NCI-H446 treated with DMSO at 0.1 percent for 48 hours (cell line): ENCODE measurements at regions not wholly inside any gene's neighbourhood (a gene's known extent, or its start where the extent isn't known, plus 50 kb on each side); places are given as distances from the start of the nearest gene placed in this dataset.

ENCODE experiments used
- DNase-seq: peaks from one replicate; lab custom pipeline; 2025; lab: John Stamatoyannopoulos, UW

DNA sequence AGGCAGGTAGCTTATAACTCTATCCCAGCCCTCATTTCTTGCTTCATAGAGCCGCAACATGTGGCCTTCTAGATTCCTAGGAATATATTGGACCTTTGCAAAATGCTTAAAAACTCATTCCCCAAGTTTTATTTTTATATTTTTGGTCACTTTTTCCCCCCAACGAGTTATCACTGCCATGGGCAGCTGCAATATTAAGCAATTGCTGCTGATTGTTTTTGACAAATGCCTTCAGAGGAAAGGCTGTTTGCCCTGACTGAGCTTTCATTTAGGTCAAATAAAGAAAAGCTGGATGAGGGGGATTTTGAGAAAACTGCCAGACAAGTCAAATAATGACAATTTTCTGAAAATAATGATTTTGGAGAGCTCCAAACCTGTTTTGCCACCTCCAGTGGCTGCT is 976.9 kb upstream of the MBL2 start:
- DNase-seq = no peak

DNA sequence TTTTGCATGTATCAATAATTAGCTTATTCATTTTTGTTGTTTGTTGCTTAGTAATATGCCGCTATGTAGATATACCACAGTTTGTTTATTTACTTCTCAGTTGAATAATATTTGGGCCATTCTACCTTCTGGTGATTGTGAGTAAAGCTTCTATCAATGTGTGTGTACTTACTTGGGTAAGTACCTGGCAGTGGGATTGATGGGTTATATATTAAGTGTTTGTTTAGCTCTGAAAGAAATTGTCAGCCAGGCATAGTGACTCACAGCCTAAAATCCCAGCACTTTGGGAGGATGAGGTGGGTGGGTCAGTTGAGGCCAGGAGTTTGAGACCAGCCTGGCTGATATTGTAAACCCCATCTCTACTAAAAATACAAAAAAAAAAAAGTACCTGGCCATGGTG is 975.7 kb upstream of the MBL2 start:
- DNase-seq = no peak

DNA sequence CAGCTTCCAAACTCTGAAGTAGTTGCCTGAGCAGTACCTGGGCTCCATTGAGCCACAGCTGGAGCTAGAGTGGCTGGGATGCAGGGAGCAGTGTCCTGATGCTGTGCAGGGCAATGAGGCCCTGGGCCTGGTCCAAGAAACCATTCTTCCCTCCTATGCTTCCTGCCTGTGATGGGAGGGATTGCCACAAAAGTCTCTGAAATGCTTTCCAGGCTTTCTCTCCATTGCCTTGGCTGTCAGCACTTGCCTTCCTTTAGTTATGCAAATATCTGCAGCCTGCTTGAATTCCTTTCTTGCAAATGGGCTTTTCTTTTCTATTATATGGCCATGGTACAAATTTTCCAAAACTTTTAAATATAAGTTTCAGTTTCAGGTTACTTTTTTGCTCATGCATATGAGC is 972.2 kb upstream of the MBL2 start:
- no peak for DNase-seq

DNA sequence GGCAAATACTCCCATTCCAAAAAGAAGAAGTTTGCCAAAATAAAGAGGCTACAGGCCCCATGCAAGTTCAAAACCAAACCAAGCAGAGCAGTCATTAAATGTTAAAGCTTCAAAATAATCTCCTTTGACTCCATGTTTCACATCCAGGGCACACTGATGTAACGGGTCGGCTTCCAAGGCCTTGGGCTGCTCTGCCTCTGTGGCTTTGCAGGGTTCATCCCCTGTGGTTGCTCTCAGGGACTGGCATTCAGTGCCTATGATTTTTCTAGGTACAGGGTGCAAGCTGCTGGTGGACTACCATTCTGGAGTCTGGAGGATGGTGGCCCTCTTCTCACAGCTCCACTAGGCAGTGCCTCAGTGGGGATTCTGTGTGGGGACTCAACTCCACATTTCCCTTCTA is 971.6 kb upstream of the MBL2 start:
- DNase-seq = no peak

DNA sequence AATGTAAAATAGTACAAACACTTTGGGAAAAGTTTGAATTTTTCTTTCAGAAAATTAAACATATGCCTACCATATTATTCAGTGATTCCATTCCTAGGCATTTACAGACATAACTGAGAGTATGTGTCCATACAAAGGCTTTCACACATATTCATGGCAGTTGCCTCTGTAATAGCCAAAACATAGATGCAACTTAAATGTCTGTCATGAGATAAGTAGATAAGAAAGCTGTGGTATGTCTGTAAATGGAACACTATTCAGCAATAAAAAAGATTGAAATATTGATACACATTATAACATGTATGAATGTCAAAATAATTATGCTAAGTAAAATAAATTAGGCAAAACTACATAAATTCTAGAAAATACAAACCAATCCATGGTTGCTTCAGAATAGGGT is 964.5 kb upstream of the MBL2 start:
- DNase-seq = no peak

DNA sequence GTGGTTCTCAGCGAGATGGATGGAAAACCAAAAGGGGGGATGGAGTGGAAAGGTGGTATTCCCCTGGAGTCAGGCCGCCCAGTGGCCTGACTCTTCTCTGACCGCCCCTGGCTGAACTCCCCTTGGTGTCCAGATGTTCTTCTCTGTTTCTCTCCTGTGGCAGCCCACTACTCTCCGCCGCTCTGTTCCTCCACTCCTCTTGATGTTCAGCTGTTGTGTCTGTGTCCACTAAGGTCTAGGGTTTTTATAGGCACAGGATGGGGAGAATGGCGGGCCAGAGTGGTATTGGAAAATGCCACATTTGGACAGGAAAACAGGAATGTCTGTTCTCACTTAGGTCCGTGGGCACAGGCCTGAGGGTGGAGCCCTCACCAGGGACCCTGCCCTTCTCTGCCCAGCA is 954.3 kb upstream of the MBL2 start:
- DNase-seq = no peak

DNA sequence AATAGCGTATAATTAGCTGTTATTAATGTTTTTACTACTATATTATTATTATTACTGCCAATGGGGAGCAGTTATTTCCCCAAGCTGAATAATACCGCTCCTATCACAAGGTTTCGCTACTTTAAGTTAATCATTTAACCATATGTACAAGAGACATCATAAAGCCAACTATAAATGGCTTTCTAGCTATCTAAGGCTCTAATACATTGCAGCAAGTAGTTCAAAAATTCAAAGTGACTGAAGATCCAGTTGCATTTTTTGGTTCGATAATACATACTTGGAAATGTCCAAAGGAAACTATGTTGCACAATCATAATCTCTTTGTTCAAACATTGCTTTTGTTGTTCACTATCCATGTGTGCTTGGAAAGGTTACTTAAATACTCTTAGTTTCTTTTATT is 952.0 kb upstream of the MBL2 start:
- DNase-seq = no peak

DNA sequence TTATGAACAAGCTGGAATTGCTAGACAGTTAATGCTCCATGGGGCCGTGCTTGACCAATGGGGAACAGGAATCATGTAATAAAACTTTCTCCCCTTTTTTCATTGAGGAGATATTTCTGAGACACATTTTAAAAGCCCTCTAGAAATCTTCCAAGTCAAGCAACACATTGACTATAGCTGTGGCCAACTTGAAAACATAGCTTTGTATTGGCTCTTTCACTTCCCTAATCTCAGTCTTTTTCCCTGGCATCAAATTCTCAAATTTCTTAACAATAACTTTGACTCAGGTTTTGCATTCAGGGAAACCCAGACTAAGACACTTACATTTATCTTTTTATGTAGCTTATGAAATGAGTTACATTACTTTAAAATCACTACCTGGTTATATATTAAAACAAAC is 947.1 kb upstream of the MBL2 start:
- no peak for DNase-seq

DNA sequence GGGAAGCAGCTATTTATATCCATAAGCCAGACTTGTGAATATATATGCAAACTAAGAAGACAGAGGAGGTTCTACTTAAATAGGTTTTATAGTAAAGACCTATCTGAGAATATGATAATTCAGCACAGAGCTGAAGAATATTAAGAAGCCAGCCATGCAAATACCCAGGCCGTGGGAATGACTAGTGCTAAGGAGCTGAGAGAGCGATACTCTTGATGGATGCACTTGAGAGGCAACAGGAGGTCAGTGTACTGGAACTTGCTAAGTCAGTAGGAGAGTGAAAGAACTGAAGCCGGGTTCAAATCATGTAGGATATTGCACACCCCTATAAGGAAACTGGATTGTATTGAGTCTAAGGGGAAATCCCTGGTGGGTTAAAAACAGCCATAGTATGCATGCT is 943.6 kb upstream of the MBL2 start:
- no peak for DNase-seq

DNA sequence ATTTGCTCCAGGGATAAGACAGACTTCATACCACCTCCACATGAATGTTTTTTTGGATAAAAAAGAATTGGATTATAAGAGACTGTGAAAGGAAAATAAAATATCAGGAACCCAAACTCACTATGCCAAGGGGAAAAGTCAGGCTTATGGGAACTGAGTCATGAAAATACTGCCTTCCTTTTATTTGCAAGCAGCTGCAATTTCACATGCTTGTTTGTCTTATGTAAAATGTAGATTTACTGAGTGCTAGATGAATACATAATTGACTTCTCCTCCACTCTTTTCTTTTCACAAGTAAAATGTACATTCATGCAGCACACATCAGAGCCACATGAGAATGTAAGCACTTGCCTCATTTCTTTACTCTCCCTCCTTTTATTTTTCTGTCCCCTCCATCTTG is 940.8 kb upstream of the MBL2 start:
- no peak for DNase-seq

DNA sequence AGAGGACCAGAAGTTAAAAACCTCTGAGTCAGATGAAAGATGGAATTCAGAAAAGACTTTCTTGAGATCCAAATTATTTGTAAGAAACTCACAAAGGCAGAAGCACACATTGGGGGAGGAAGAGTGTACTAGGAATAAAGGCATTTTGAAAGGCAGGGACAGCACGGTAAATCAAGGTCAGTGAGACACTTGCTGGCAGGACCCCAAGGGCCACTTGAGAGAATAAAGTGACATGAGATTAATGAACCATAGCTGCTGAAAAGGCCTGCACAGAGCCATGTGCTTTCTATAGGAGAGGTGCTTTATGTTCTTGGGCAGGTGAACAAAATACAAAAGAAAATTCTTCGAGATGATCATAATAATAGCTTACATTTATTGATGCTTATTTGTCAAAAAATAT is 929.9 kb upstream of the MBL2 start:
- DNase-seq = no peak

DNA sequence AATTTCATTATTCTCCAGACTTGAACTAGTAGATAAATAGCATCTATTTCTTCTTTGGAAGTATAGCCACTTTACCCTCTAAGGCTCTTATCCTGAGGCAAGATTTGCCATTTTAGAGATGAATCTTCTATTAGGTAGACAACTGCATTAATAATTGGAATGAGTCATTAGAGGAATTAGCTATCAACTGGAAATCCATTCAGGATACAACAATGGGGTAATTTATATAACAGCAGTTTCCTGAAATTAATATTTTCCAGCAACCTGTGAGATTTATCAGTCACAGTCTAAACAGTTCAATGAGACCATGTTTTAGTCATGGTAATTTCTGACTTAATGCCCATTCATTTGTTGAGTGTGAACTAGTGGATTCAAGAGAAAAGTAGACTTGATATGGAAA is 928.6 kb upstream of the MBL2 start:
- no peak for DNase-seq

DNA sequence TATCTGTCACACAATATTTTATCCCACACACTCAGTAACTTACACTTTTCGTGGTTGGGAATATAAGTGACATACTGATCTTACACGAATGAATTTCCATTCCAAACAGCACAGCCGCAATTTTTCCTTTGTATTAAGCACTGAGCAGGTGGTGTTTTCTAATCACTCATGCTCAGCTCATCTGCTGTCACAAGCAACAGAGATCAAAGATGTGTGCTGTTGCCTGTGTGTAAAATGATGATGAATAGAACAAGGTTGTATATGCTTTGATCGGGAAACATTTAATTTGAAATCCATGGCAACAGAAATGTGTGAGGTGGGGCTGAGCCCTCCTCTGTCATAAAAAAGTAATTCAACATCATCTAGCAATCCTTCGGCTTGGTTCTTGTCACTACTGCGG is 927.7 kb upstream of the MBL2 start:
- DNase-seq = no peak

DNA sequence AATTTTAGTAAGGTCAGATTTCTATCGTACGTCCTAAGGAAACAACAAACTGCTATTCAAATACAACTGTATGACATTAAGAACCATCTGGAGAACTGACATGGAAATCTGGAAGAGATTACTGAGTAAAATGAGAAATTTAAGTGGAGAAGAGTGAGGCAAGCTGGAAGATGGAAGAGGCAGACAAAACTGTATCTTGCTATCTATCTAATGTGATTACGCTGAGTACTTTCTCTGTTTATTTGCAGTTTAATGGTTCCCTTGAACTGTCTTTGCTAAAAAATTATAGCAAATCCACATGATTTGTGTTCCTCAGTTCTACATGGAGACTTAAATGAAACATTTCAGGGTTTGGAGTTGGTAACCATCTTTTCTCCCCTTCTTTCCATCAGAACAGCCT is 927.1 kb upstream of the MBL2 start:
- no peak for DNase-seq

DNA sequence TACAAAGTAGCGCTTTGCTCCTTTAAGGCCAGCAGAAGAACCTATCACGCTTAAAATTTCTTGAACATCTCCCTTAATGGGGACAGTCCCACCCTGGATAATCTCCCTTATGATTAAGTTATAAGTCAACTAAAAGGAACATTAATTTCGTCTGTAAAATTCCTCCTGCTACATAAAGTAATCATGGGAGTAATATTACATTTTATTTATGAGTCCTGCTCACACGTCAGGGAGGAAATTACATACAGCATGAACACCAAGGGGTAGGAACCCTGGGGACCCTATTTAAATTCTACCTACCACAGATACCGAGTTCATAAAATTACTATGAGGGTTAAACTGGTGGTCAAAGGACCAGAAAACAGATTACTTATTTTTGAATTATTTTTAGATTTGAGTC is 926.6 kb upstream of the MBL2 start:
- no peak for DNase-seq

DNA sequence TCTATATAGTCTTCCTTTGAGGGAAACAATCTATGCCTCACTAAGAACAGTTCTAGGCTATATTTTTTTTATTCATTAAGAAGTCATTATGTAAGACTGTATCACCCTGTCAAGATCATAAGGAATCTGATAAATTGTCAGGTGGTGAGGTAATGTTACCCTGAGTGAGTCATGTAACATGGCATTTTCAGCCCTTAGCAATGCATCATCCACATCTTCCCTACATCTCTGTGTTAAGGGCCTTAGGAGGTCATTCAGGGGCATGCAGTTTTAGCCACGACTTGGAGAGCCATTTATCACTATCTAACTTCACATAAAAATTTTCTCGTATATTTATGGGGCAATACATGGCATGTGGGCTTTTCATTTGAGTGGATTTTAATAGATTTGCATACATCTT is 924.5 kb upstream of the MBL2 start:
- DNase-seq = no peak

DNA sequence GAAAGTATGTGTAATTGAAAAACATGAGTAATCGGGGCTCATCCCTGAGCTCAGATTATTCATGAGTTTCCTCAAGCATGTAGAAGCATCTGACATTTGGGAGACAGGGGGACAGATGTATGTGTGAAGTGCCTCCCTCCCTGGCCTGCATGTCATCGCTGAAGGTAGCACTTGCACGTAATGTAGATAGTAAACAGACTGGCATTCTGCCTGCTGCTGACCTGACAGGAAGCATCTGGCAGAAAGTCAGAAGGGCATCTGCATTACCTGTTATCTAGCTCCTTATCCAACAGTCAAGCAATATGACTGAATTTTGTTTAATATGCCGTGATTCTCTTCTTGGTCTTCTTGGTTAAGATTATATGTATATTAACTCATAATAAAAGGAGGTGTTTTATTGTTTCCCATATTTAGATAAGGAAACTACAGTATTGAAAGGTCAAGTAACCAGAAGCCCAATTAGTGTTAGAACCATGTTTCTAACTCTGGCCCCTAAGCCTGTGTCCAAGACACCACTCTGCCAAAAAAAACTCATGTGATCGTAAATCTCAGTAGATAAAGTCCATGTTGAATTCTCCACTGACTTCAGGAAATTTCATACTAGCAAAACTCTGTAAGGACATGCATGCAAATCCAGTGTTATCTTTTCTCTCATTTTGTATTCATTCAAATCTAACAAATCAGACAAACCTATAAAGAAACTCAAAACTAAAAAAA is 918.1 kb upstream of the MBL2 start:
- DNase-seq = no peak

DNA sequence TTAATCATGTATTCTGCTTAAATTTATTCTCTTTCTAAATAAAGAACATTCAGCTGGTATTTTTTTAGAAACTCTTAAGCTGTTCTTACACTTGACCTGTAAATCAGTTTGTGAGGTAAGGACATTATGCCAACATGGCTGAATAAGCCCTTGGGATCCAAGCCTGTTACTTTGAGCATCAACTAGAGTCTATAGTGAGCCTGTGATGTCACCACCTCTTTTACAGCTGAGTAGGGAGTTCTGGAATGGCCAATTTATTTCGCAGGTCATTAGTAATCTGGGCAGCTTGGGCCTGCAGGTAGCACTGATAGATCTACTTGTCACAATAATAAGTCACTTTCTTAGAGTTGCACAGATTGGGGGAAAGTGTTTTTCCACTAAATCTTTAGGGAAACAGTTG is 915.2 kb upstream of the MBL2 start:
- DNase-seq = no peak

DNA sequence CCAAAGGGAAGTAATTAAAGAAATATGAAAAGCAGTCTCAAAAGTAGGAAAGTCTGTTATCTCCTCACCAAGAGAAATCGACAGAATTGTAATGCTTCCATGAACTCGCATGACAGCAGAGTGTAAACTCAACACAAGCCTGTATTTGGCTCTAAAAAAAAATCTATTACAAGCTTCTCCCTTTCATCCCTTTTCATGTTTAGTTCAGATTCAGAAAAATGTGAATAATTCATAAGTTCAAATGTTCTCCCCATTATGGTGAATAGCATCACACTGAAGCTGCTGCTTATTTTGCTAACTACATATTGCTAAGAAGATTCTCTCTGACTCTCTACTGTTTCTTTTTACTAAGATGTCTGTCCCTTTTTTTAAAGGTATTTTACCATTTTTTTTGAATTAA is 910.3 kb upstream of the MBL2 start:
- DNase-seq = no peak

DNA sequence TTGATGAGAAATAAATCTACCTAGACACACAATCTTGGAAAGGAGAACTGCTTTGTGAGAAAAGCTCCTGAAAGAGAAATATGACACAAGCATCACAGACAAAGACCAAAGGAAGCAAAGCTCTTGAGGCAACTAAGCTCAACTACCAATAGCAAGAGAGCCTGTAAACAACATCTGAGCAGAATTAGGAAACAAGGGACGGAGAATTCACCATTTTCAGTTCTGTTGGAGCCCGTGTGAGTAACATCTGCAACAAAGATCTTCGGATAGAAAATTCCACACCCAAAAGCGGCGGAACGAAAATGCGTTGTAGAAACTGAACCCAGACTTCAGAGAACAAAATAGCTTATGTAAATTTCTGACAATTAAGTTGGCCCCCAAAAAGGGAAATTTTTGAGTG is 909.9 kb upstream of the MBL2 start:
- DNase-seq = no peak

DNA sequence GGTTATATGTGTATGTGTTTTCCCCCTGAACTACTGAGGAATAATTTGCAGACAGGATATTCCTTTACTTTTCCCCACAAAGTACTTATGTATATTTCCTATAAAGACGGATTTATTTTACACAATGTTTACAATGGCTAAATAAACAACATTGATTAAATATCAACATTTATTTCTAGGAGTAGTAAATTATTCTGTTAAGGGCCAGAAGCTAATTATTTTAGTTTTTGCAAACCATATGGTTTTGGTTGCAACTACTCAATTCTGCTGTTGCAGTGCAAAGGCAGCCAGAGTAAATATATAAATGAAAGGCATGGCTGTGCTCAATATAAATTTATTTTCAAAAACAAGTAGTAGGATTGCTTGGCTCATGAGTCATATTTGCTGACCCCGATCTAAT is 907.1 kb upstream of the MBL2 start:
- DNase-seq = no peak

DNA sequence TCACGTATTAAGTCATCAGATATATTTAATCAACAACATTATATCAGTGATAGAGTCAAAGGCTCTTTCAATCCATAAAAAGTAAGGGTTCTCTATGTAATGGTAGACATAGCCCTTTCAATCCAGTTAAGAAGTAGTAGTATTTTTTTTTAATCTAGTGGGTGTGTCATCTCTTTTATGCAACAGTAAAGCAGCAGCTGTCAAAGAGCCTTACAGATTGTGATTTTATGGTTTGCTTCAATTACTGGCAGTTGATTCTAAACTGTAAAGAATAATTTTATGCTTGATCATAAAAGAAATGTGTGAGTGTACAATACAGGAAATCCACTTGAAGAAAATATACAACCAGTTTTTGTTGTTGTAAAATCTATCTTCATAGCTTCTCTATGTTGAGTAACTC is 902.6 kb upstream of the MBL2 start:
- DNase-seq = no peak

DNA sequence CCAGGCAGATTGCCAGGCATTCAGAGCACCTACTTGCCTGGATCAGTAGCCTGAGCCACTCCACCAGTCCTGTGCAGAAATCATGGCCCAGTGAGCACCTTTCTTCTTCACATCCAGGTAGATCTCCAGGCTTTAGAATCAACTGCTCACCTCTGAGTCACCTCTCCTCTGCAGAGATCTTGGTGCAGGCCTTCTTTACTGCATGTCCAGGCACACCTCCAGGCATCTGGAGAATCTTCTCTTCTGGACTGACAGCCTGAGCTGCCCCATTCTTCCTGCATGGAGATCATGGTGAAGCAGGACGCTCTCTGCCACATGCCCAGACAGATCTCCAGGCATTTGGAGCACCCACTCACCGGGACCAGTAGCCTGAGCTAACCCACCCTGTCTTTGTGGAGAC is 894.5 kb upstream of the MBL2 start:
- DNase-seq = no peak

DNA sequence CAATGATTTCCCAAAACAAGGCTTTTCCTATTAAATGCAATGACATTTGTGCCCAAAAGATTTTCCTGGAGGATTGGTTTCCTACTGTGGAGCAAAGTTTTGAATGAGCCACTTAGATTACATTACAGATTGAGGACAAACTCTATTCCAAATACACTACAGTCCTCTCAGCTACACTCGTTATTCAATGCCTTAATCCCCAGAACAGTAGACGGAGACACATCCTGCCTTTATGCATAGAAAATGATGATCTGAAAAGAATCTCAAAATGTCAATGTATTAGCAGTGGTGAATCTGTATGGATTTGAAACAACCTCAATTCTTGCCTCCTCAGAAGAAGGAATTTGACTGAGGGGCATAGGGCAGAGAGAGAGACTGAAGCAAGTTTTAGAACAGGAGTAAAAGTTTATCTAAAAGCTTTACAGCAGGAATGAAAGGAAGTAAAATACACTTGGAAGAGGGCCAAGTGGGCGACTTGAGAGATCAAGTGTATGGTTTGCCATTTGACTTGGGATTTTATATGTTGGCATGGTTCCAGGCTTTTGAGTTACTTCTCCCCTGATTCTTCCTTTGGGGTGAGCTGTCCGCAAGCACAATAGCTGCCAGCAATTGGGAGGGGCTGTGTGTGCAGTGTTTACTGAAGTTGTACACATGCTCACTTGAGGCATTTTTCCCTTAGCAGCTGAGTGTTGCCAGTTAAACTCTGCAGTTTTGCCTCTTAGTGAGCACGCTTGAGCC is 891.9 kb upstream of the MBL2 start:
- no peak for DNase-seq
